GM12878 (cell line): ENCODE measurements at regions not wholly inside any gene's neighbourhood (a gene's known extent, or its start where the extent isn't known, plus 50 kb on each side); places are given as distances from the start of the nearest gene placed in this dataset.

ENCODE experiments used
- ATAC-seq: fragments of 200-7000 bp; cut with Tn5 transposase; 3 replicates; pipeline ENCODE4 v1.9.1; 2020; ENCODE audit warnings: mild to moderate bottlenecking, moderate library complexity
- BruUV-seq: library from RNA; stranded (reverse); fragments of 400-500 nt; replicated peaks from 2 replicates; lab custom pipeline; 2021; lab: Mats Ljungman, UMichigan
- CTCF ChIA-PET: fragments of 300-600 bp; sonication (Branson Sonifier 250); formaldehyde crosslinking; extraction: SDS; loops from one replicate; lab custom pipeline; 2021; ENCODE audit warnings: inconsistent platforms; lab: Yijun Ruan, JAX
- POLR2A ChIA-PET: fragments of 350-600 bp; formaldehyde crosslinking; extraction: SDS; loops from one replicate; lab custom pipeline; 2021; ENCODE audit warnings: inconsistent platforms; lab: Charles Lee
- RAD21 ChIA-PET: fragments of 300-600 bp; sonication (Branson Sonifier 250); formaldehyde crosslinking; loops from one replicate; lab custom pipeline; 2023; ENCODE audit warnings: antibody characterized with exemption; ENCODE audit not compliant: unreplicated experiment; lab: Charles Lee
- SMC1A ChIA-PET: fragments of 300-600 bp; sonication (Branson Sonifier 250); formaldehyde crosslinking; loops from one replicate; lab custom pipeline; 2023; ENCODE audit not compliant: unreplicated experiment, uncharacterized antibody; lab: Charles Lee
- DNase-seq: peaks from one replicate; pipeline ENCODE4 v3.0.0-alpha.2; 2011; ENCODE audit warnings: low read depth, low spot score
- FAIRE-seq: peaks from 3 replicates; lab custom pipeline; 2011; peaks lifted over from hg19 to GRCh38; lab: Jason Lieb, UNC
- H2AFZ ChIP-seq: 2 replicates; pipeline ENCODE4 v1.6.0; 2011; ENCODE audit warnings: low read depth, low read length, control low read depth; ENCODE audit not compliant: control insufficient read depth
- H3K27ac ChIP-seq: 2 replicates; pipeline ENCODE4 v1.5.1; 2011; ENCODE audit warnings: control low read depth; ENCODE audit not compliant: control insufficient read depth, insufficient read depth
- H3K27me3 ChIP-seq, 2 experiments: replicated peaks in 1 of 2; 2 replicates each; pipeline versions ENCODE4 v1.6.0 to v1.6.1; 2011; ENCODE audit warnings: low read length in 1 of 2; ENCODE audit not compliant: control insufficient read depth in 2 of 2, insufficient read depth in 2 of 2
- H3K36me3 ChIP-seq, 2 experiments: 2 replicates each; pipeline ENCODE4 v1.5.1; 2011; ENCODE audit warnings: low read length in 1 of 2; ENCODE audit not compliant: control insufficient read depth in 2 of 2, insufficient read depth in 2 of 2
- H3K4me1 ChIP-seq: 2 replicates; pipeline ENCODE4 v1.6.1; 2011; ENCODE audit warnings: mild to moderate bottlenecking, low read length, moderate library complexity, mixed read lengths; ENCODE audit not compliant: control insufficient read depth, insufficient read depth
- H3K4me2 ChIP-seq: 2 replicates; pipeline ENCODE4 v1.6.0; 2011; ENCODE audit warnings: control low read depth; ENCODE audit not compliant: control insufficient read depth, insufficient read depth
- H3K4me3 ChIP-seq: fragments of 200-600 bp; sonication (generic); 2 replicates; pipeline ENCODE4 v1.5.1; 2016
- H3K79me2 ChIP-seq: 2 replicates; pipeline ENCODE4 v1.6.0; 2011; ENCODE audit warnings: low read length; ENCODE audit not compliant: control insufficient read depth, insufficient read depth
- H3K9ac ChIP-seq: 2 replicates; pipeline ENCODE4 v1.8.0; 2011; ENCODE audit warnings: low read length, control low read depth, mixed read lengths; ENCODE audit not compliant: control insufficient read depth, insufficient read depth
- H3K9me3 ChIP-seq: replicated peaks from 3 replicates; pipeline ENCODE4 v1.5.1; 2011; ENCODE audit warnings: mild to moderate bottlenecking, low read length; ENCODE audit not compliant: control insufficient read depth, insufficient read depth
- H4K20me1 ChIP-seq: 2 replicates; pipeline ENCODE4 v1.6.0; 2011; ENCODE audit not compliant: control insufficient read depth, insufficient read depth
- CBFB ChIP-seq: IDR thresholded peaks from 2 replicates; pipeline ENCODE4 v1.6.1; 2016; ENCODE audit warnings: antibody characterized with exemption, low read depth
- CEBPB ChIP-seq, 2 experiments: fragments of 150-350 bp in 1 of 2; IDR thresholded peaks; 2 replicates each; pipeline ENCODE4 v1.6.1; 2012 to 2014; ENCODE audit warnings: low read depth in 2 of 2, low read length in 2 of 2, borderline replicate concordance in 1 of 2, inconsistent platforms in 1 of 2
- CHD4 ChIP-seq: fragments of 200-600 bp; sonication (generic); IDR thresholded peaks from 2 replicates; pipeline ENCODE4 v1.6.1; 2016; ENCODE audit warnings: mild to moderate bottlenecking
- E4F1 ChIP-seq: fragments of 450-650 bp; IDR thresholded peaks from 2 replicates; pipeline ENCODE4 v1.6.1; 2018; ENCODE audit warnings: borderline replicate concordance, mild to moderate bottlenecking; ENCODE audit not compliant: partially characterized antibody
- GATAD2B ChIP-seq: fragments of 450-650 bp; conservative IDR thresholded peaks from 2 replicates; pipeline ENCODE4 v1.6.1; 2017; ENCODE audit warnings: low read depth, mild to moderate bottlenecking, moderate library complexity
- KAT2A ChIP-seq: conservative IDR thresholded peaks from 2 replicates; pipeline ENCODE4 v1.6.1; 2011; ENCODE audit warnings: low read depth, low read length; ENCODE audit not compliant: control insufficient read depth
- MEF2A ChIP-seq: IDR thresholded peaks from 2 replicates; pipeline ENCODE4 v1.6.1; 2011; ENCODE audit warnings: low read depth, mild to moderate bottlenecking, low read length, moderate library complexity; ENCODE audit not compliant: insufficient read depth
- NFIC ChIP-seq: IDR thresholded peaks from 2 replicates; pipeline ENCODE4 v1.6.1; 2012; ENCODE audit warnings: low read depth, mild to moderate bottlenecking, inconsistent platforms, low read length, moderate library complexity
- NFXL1 ChIP-seq: fragments of 450-650 bp; IDR thresholded peaks from 2 replicates; pipeline ENCODE4 v1.6.1; 2017; ENCODE audit warnings: antibody characterized with exemption, mild to moderate bottlenecking, borderline replicate concordance
- POLR2A ChIP-seq: IDR thresholded peaks from 2 replicates; pipeline ENCODE4 v1.6.1; 2011; ENCODE audit warnings: low read depth, mild to moderate bottlenecking, low read length
- PRDM15 ChIP-seq: fragments of 450-650 bp; formaldehyde crosslinking; IDR thresholded peaks from 2 replicates; pipeline ENCODE4 v1.4.0; 2020; ENCODE audit warnings: mild to moderate bottlenecking, moderate library complexity
- RB1 ChIP-seq: fragments of 450-650 bp; formaldehyde crosslinking; IDR thresholded peaks from 2 replicates; pipeline ENCODE4 v1.6.1; 2017; ENCODE audit warnings: mild to moderate bottlenecking, borderline replicate concordance
- ZNF274 ChIP-seq: IDR thresholded peaks from one replicate; pipeline ENCODE4 v1.8.0; 2011; ENCODE audit not compliant: insufficient read length, insufficient read depth
- WGBS: methylation state at CpG from one replicate; pipeline ENCODE4 v1.1.6; 2016; ENCODE audit warnings: low lambda C conversion rate; ENCODE audit not compliant: insufficient replicate concordance, insufficient coverage; ENCODE audit errors: missing lambda C conversion rate; 5-methylcytosine and 5-hydroxymethylcytosine counted together
- in situ Hi-C: fragments of 300-500 bp; cut with MboI; formaldehyde crosslinking; loops from 9 replicates; pipeline ENCODE4 v1.14.3; 2018; ENCODE audit warnings: mixed read lengths
- intact Hi-C: fragments of 100-400 bp; cut with micrococcal nuclease; formaldehyde crosslinking; loops from one replicate; pipeline ENCODE4 v1.14.2; 2022; ENCODE audit not compliant: unreplicated experiment

GRCh38 chr3:64294771-64295170, 69.5 kb upstream of the PRICKLE2 start:
- ChIA-PET SMC1A (interaction anchor here (0.6 to 1.3 kb wide), 2 partner anchors 11 to 169 kb away, joined by 3 read pairs; no protein-coding TSS in a partner anchor), RAD21 (no interaction called here), CTCF (interaction anchor here (1.4 to 2.0 kb wide), 2 partner anchors 10 to 15 kb away, joined by 3 to 8 read pairs; no protein-coding TSS in a partner anchor), POLR2A (no interaction called here)
- in situ Hi-C loops (no loop called here), intact Hi-C loops (no loop called here)
- no peaks in the 10 kb centered on the region for H3K79me2 ChIP-seq
- H4K20me1 ChIP-seq, result no peaks in the 10 kb centered on the region
- TF ChIP-seq CHD4 (no peak), NFXL1 (0 out of 2 replicates have a peak, but pooled peaks have one; percentile 37)
- H3K4me2 ChIP-seq, result no peak overlapping the region
- H3K36me3 ChIP-seq, result no peaks in the 10 kb centered on the region
- ATAC-seq, result no peak
- H3K27ac ChIP-seq, result no peak overlapping the region
- H3K27me3 ChIP-seq, result no peaks in the 10 kb centered on the region
- no peak for FAIRE-seq
- WGBS, result 0% methylated on average over 2 of the region's 2 CpGs
- no peak for DNase-seq
- H3K4me1 ChIP-seq, result no peaks in the 10 kb centered on the region
- no peak overlapping the region for H3K4me3 ChIP-seq
- no peak overlapping the region for H2AFZ ChIP-seq
- H3K9me3 ChIP-seq, result no peaks in the 10 kb centered on the region
- no peak overlapping the region for H3K9ac ChIP-seq
- no TSS peak for BruUV-seq

GRCh38 chr3:64293121-64293520, 67.9 kb upstream of the PRICKLE2 start:
- H3K4me1 ChIP-seq, result no peaks in the 10 kb centered on the region
- ChIA-PET CTCF (no interaction called here), RAD21 (no interaction called here), SMC1A (no interaction called here), POLR2A (no interaction called here)
- in situ Hi-C loops, result no loop called here
- intact Hi-C loops, result no loop called here
- H3K27me3 ChIP-seq, result no peaks in the 10 kb centered on the region
- no peaks in the 10 kb centered on the region for H4K20me1 ChIP-seq
- DNase-seq, result no peak
- ATAC-seq, result no peak
- no peak overlapping the region for H3K4me3 ChIP-seq
- WGBS, result 64% methylated on average over 9 of the region's 9 CpGs
- no peak for FAIRE-seq
- H2AFZ ChIP-seq, result no peak overlapping the region
- no peak overlapping the region for H3K4me2 ChIP-seq
- H3K9ac ChIP-seq, result no peak overlapping the region
- no peaks in the 10 kb centered on the region for H3K79me2 ChIP-seq
- H3K36me3 ChIP-seq, result no peaks in the 10 kb centered on the region
- no peak overlapping the region for H3K27ac ChIP-seq
- no peaks in the 10 kb centered on the region for H3K9me3 ChIP-seq
- BruUV-seq, result no TSS peak
- TF ChIP-seq RB1 (no peak), ZNF274 (no peak), POLR2A (no peak), GATAD2B (no peak), PRDM15 (CRISPR knock-in tag) (no peak), MEF2A (no peak), CBFB (no peak), E4F1 (no peak), CEBPB (IDR thresholded peaks at IDR 0.05; ENCODE audit: borderline replicate concordance in 1 of 2, low read depth in 2 of 2, low read length in 2 of 2) (no peak), NFIC (no peak), KAT2A (no peak)
